Cardiac muscle cell (in vitro differentiated cells and primary cell): ENCODE measurements at regions not wholly inside any gene's neighbourhood (a gene's known extent, or its start where the extent isn't known, plus 50 kb on each side); places are given as distances from the start of the nearest gene placed in this dataset.

Source experiments
- DNase-seq, 2 donors: peaks; one replicate each; pipeline versions ENCODE4 v3.0.0 to v3.0.0-alpha.2; 2010 to 2017; ENCODE audit warnings: low read depth in 1 of 2, low spot score in 1 of 2
- H3K27ac ChIP-seq: fragments of 200-600 bp; sonication (generic); 2 replicates; pipeline ENCODE4 v1.5.1; 2016
- H3K27me3 ChIP-seq: fragments of 200-600 bp; sonication (generic); 2 replicates; pipeline ENCODE4 v1.6.0; 2016; ENCODE audit warnings: control low read depth
- H3K36me3 ChIP-seq: fragments of 200-600 bp; sonication (generic); 2 replicates; pipeline ENCODE4 v1.5.1; 2016; ENCODE audit warnings: control low read depth
- H3K4me1 ChIP-seq: fragments of 200-600 bp; sonication (generic); 2 replicates; pipeline ENCODE4 v1.8.1; 2017; ENCODE audit warnings: low read depth, mild to moderate bottlenecking, mixed run types
- H3K4me3 ChIP-seq: fragments of 200-600 bp; sonication (generic); 2 replicates; pipeline ENCODE4 v1.5.1; 2016; ENCODE audit warnings: mild to moderate bottlenecking
- H3K9me3 ChIP-seq: fragments of 200-600 bp; sonication (generic); 2 replicates; pipeline ENCODE4 v1.5.1; 2017; ENCODE audit warnings: low read depth, mild to moderate bottlenecking, control low read depth
- TF ChIP-seq, protein P1 (sequence below): IDR thresholded peaks from 2 replicates; pipeline ENCODE4 v1.5.1; 2012; ENCODE audit warnings: low read depth, mild to moderate bottlenecking, low read length

DNA sequence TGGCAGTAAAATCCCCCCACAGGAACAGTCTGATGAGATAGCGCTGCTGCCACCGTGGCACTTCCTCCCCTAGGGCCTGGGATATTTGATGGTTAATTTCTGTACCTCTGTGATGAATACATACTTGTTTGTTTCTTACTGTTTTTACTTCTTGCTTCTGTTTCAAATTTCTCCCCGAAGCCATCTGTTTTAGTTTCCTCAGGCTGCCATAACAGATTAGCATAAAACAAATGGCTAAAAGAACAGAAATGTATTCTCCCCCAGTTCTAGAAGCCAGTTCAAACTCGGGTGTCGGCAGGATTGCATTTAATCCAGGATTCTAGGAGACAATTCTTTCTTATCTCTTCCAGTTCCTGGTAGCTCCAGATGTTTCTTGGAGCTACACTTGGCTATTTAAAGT lies 435.9 kb downstream of the DSEL start:
- Histone ChIP-seq H3K36me3 (no peaks in the 10 kb centered on the region), H3K27me3 (no peaks in the 10 kb centered on the region), H3K4me3 (no peak overlapping the region), H3K9me3 (no peaks in the 10 kb centered on the region), H3K27ac (no peak overlapping the region), H3K4me1 (no peaks in the 10 kb centered on the region)
- DNase-seq: no peak
- TF ChIP-seq, protein P1, sequence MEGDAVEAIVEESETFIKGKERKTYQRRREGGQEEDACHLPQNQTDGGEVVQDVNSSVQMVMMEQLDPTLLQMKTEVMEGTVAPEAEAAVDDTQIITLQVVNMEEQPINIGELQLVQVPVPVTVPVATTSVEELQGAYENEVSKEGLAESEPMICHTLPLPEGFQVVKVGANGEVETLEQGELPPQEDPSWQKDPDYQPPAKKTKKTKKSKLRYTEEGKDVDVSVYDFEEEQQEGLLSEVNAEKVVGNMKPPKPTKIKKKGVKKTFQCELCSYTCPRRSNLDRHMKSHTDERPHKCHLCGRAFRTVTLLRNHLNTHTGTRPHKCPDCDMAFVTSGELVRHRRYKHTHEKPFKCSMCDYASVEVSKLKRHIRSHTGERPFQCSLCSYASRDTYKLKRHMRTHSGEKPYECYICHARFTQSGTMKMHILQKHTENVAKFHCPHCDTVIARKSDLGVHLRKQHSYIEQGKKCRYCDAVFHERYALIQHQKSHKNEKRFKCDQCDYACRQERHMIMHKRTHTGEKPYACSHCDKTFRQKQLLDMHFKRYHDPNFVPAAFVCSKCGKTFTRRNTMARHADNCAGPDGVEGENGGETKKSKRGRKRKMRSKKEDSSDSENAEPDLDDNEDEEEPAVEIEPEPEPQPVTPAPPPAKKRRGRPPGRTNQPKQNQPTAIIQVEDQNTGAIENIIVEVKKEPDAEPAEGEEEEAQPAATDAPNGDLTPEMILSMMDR: no peak

DNA sequence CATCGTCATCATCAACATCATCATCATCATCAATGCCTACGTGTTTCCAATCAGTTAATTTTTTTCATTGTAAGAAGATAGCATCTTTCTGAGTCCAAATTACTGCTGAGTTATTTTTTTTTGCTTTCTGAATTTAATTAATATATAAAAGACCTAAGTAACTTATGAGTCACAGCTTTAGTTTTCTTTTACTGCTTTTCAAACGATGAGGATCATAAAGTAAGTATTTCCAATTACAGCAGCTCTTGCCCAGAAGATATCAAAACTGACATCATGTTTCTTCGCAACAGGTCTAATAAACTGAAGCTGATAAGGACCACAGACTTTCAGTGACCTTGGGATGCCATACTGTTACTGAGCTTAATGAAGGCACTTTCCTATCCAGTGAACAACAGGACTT lies 442.2 kb downstream of the DSEL start:
- DNase-seq: no peak

DNA sequence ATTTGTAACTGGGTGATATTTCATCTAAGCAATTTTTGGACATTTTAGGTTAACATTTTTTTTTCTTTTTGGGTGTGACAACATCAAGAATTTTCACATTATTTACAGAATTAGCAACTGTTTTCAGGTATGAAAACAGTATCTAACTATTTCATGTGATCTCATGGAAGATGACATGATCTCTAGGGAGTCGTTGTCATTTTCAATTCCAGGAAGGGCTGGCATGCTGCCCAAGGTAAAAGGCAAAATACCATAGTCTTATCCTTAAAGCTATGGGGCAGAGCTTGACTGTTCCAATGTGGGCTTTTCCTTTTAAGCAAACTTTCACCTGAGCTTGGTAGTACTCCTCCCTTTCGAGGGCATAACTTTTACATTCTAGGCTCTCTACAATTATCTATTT lies 443.7 kb downstream of the DSEL start:
- no peaks in the 10 kb centered on the region for H3K27me3 ChIP-seq
- no peak for DNase-seq
- no peaks in the 10 kb centered on the region for H3K4me1 ChIP-seq
- no peak overlapping the region for H3K27ac ChIP-seq
- H3K4me3 ChIP-seq: no peak overlapping the region
- H3K36me3 ChIP-seq: no peaks in the 10 kb centered on the region
- H3K9me3 ChIP-seq: no peaks in the 10 kb centered on the region
- TF ChIP-seq, protein P1: no peak

More for the DNA sequence above, 442.2 kb downstream of the DSEL start:
- H3K4me1 ChIP-seq: no peaks in the 10 kb centered on the region
- H3K27me3 ChIP-seq: no peaks in the 10 kb centered on the region
- H3K36me3 ChIP-seq: no peaks in the 10 kb centered on the region
- H3K27ac ChIP-seq: no peak overlapping the region
- no peaks in the 10 kb centered on the region for H3K9me3 ChIP-seq
- H3K4me3 ChIP-seq: no peak overlapping the region
- TF ChIP-seq, protein P1: no peak

DNA sequence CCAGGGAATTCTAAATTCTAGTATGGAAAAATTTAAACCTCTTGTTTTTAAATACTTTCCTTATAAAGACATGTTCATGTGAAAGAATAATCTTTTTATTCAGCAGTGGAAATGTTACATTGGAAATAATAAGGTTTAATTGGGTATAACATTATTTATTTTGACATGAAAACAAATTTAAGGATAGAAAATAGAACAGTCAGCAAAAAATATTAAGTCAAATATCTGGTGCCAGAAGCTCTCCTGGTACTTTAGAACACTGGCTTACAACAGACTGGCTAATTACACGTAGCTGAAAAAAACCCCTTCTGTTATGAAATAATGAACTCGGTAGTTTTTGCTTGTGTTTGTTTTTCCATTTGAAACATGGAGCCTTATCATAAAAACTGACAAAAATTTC lies 447.9 kb downstream of the DSEL start:
- TF ChIP-seq, protein P1: no peak
- no peak for DNase-seq

DNA sequence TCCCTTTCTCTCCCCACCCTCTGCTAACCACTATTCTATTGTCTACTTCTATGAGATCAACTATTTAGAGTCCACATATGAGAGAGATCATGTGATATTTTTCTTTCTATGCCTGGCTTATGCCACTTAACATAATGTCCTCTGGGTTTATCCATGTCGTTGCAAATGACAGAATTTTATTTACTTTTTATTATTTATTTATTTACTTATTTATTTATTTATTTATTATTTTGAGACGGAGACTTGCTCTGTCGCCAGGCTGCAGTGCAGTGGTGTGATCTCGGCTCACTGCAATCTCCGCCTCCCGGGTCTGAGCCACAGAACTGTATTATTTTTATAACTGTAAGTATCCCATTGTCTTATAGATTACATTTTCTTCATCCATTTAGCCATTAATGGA lies 443.4 kb upstream of the CDH19 start:
- TF ChIP-seq, protein P1: no peak
- Histone ChIP-seq H3K9me3 (no peaks in the 10 kb centered on the region), H3K4me3 (no peak overlapping the region), H3K27me3 (no peaks in the 10 kb centered on the region), H3K36me3 (no peaks in the 10 kb centered on the region), H3K27ac (no peak overlapping the region), H3K4me1 (no peaks in the 10 kb centered on the region)
- DNase-seq: no peak

More for the DNA sequence above, 447.9 kb downstream of the DSEL start:
- H3K9me3 ChIP-seq: no peaks in the 10 kb centered on the region
- no peaks in the 10 kb centered on the region for H3K27me3 ChIP-seq
- H3K27ac ChIP-seq: no peak overlapping the region
- no peak overlapping the region for H3K4me3 ChIP-seq
- H3K4me1 ChIP-seq: no peaks in the 10 kb centered on the region
- no peaks in the 10 kb centered on the region for H3K36me3 ChIP-seq

DNA sequence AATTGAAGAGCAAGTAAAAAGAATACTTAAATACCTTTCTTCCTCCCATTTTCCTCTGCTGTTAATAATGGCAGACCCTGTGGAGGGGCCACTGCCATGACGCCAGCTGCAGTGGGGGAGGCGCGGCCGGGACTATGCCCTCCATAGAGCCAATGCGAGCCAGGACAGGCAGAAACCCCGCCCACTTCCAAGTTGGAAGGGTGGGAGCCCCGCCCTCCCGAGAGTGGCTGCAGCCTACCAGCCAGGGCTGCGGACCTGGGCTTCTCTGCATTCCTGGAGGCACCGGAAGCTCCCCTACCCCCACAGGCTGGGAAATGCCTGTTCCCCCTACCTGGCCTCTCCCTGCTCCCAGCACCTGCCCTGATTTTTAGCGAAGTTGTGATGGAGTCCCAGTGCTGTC lies 439.4 kb upstream of the CDH19 start:
- no peak overlapping the region for H3K27ac ChIP-seq
- no peaks in the 10 kb centered on the region for H3K36me3 ChIP-seq
- H3K4me3 ChIP-seq: no peak overlapping the region
- no peaks in the 10 kb centered on the region for H3K9me3 ChIP-seq
- TF ChIP-seq, protein P1: no peak
- H3K4me1 ChIP-seq: no peaks in the 10 kb centered on the region
- no peak for DNase-seq
- no peaks in the 10 kb centered on the region for H3K27me3 ChIP-seq
